Neutrophil (primary cell): ENCODE measurements at regions not wholly inside any gene's neighbourhood (a gene's known extent, or its start where the extent isn't known, plus 50 kb on each side); places are given as distances from the start of the nearest gene placed in this dataset.
"Not testable (repeated sequence)": the region's sequence is repeated elsewhere in the genome, so short reads cannot be mapped to it uniquely, and the experiment has no call there.

Experiments
- H3K27ac ChIP-seq: fragments of 200-600 bp; sonication (generic); 2 replicates; pipeline ENCODE4 v1.5.1; 2016; ENCODE audit warnings: mild to moderate bottlenecking, moderate library complexity
- H3K27me3 ChIP-seq: fragments of 200-600 bp; sonication (generic); 2 replicates; pipeline ENCODE4 v1.6.0; 2016; ENCODE audit warnings: mild to moderate bottlenecking
- H3K36me3 ChIP-seq: fragments of 200-600 bp; sonication (generic); 2 replicates; pipeline ENCODE4 v1.5.1; 2017
- H3K4me1 ChIP-seq, 2 experiments: fragments of 200-600 bp in 1 of 2; sonication (generic) in 1 of 2; 1 replicate in 1 of 2; 2 replicates in 1 of 2; pipeline versions ENCODE4 v1.5.1 to v1.6.1; 2013 to 2016; ENCODE audit warnings: low read depth in 1 of 2, low read length in 1 of 2, mild to moderate bottlenecking in 1 of 2, moderate library complexity in 1 of 2; ENCODE audit not compliant: control insufficient read depth in 1 of 2, insufficient read depth in 1 of 2
- H3K4me3 ChIP-seq, 2 experiments: fragments of 200-600 bp in 1 of 2; sonication (generic) in 1 of 2; 1 replicate in 1 of 2; 2 replicates in 1 of 2; pipeline ENCODE4 v1.5.1; 2013 to 2016; ENCODE audit warnings: low read depth in 1 of 2, low read length in 1 of 2, mild to moderate bottlenecking in 1 of 2, moderate library complexity in 1 of 2
- H3K9me3 ChIP-seq: fragments of 200-600 bp; sonication (generic); 2 replicates; pipeline ENCODE4 v1.5.1; 2016
- TF ChIP-seq, protein P1 (sequence below): fragments of 200-600 bp; sonication (generic); IDR thresholded peaks from 2 replicates; pipeline ENCODE4 v1.5.1; 2016; ENCODE audit warnings: antibody characterized with exemption

DNA sequence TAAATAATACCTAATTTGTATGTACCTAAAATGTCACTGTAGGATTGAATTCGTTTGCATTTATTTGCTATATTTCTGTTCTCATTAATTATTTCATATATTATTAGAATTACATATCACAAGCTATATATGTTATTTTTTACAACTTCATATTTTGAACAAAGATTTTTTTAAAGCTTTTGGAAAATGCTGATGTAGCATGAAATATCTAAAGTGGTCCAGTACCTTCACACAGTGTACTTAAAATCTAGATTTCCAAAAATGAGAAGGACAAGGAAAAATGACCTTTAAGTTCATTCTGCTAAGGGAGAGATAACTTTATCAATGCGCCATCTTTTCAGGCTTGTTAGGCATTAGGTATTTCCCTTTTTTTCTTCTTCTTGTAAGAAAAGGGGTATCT lies 71.8 kb downstream of the LARP7 start:
- H3K9me3 ChIP-seq: no peaks in the 10 kb centered on the region
- H3K27ac ChIP-seq: no peak overlapping the region
- peaks cover 67% of the 10 kb centered on the region for H3K27me3 ChIP-seq
- H3K36me3 ChIP-seq: no peaks in the 10 kb centered on the region
- TF ChIP-seq, protein P1, sequence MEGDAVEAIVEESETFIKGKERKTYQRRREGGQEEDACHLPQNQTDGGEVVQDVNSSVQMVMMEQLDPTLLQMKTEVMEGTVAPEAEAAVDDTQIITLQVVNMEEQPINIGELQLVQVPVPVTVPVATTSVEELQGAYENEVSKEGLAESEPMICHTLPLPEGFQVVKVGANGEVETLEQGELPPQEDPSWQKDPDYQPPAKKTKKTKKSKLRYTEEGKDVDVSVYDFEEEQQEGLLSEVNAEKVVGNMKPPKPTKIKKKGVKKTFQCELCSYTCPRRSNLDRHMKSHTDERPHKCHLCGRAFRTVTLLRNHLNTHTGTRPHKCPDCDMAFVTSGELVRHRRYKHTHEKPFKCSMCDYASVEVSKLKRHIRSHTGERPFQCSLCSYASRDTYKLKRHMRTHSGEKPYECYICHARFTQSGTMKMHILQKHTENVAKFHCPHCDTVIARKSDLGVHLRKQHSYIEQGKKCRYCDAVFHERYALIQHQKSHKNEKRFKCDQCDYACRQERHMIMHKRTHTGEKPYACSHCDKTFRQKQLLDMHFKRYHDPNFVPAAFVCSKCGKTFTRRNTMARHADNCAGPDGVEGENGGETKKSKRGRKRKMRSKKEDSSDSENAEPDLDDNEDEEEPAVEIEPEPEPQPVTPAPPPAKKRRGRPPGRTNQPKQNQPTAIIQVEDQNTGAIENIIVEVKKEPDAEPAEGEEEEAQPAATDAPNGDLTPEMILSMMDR: no peak
- H3K4me1 ChIP-seq: peaks cover 0 to 12% of the 10 kb centered on the region in 2 experiments
- no peak overlapping the region for H3K4me3 ChIP-seq

DNA sequence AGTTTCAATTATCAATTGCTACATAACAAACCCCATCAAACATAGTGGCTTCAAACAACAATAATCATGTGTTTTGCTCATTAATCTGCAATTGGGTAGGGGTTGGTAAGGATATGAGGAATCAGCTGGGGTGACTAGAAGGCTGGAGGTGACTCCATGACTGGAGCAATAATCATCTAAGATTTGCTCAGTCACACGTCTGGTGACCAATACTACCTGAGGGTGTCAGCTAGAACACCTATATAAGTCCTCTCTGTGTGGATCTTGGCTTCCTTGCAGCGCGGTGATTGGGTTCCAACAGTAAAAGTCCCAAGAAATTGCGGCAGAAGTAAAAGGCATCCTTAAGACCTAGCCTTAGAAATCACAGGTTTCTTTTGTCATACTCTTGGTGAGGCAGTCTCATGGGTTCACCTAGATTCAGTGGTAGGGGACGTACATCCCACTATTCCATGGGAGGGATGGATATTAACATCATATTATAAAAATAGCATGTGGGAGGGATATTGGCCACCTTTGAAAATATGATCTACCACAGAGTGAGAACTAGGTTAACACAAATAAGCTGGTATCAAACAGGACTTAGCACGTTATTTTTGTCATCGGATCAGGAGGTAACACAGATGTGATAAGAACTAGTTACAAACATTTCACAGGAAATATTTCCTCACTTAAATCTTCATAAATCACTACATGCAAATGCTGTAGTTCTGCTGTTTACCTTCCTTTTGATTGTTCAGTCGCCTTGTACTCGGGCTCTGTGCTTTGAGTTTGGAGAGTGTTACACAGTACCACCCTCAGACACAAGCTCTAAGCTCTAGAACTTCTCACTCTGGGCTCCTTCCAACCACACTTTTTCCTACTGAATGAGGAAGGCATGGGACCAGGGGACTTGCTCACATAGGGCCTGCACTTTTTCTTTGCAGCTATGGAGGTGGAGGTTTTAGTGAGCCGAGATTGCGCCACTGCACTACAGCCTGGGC lies 78.3 kb downstream of the LARP7 start:
- no peaks in the 10 kb centered on the region for H3K4me1 ChIP-seq
- TF ChIP-seq, protein P1: no peak
- no peaks in the 10 kb centered on the region for H3K36me3 ChIP-seq
- H3K27me3 ChIP-seq: peaks cover 39% of the 10 kb centered on the region
- H3K9me3 ChIP-seq: no peaks in the 10 kb centered on the region
- no peak overlapping the region for H3K27ac ChIP-seq
- no peak overlapping the region for H3K4me3 ChIP-seq

GRCh38 chr4:112717856-112718255 lies 80.9 kb downstream of the LARP7 start:
- TF ChIP-seq, protein P1: no peak
- H3K4me1 ChIP-seq: no peaks in the 10 kb centered on the region

GRCh38 chr4:112721627-112722026 lies 84.7 kb downstream of the LARP7 start:
- H3K4me1 ChIP-seq: no peaks in the 10 kb centered on the region
- no peak overlapping the region for H3K4me3 ChIP-seq

More at GRCh38 chr4:112717856-112718255, 80.9 kb downstream of the LARP7 start:
- Histone ChIP-seq H3K27me3 (peaks cover 35% of the 10 kb centered on the region), H3K4me3 (no peak overlapping the region), H3K27ac (no peak overlapping the region), H3K36me3 (no peaks in the 10 kb centered on the region), H3K9me3 (no peaks in the 10 kb centered on the region)

GRCh38 chr4:112726041-112726440 lies 89.1 kb downstream of the LARP7 start:
- Histone ChIP-seq H3K4me3 (no peak overlapping the region), H3K36me3 (no peaks in the 10 kb centered on the region), H3K27me3 (no peaks in the 10 kb centered on the region), H3K9me3 (no peaks in the 10 kb centered on the region), H3K27ac (no peak overlapping the region), H3K4me1 (no peaks in the 10 kb centered on the region)
- TF ChIP-seq, protein P1: no peak

More at GRCh38 chr4:112721627-112722026, 84.7 kb downstream of the LARP7 start:
- Histone ChIP-seq H3K27me3 (peaks cover 8% of the 10 kb centered on the region), H3K9me3 (no peaks in the 10 kb centered on the region), H3K27ac (no peak overlapping the region), H3K36me3 (no peaks in the 10 kb centered on the region)
- TF ChIP-seq, protein P1: no peak

DNA sequence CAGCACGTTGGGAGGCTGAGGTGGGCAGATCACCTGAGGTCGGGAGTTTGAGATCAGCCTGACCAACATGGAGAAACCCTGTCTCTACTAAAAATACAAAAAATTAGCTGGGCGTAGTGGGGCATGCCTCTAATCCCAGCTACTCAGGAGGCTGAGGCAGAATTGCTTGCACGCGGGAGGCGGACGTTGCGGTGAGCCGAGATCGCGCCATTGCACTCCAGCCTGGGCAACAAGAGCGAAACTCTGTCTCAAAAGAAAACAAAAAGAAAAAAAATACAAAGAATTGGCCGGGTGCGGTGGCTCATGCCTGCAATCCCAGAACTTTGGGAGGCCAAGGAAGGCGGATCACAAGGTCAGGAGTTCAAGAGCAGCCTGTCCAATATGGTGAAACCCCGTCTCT lies 90.8 kb downstream of the LARP7 start:
- not testable (repeated sequence) for H3K27ac ChIP-seq, H3K4me3 ChIP-seq, H3K36me3 ChIP-seq, H3K27me3 ChIP-seq, H3K4me1 ChIP-seq, H3K9me3 ChIP-seq
